ENCODE measurements at regions not wholly inside any gene's neighbourhood (a gene's known extent, or its start where the extent isn't known, plus 50 kb on each side); places are given as distances from the start of the nearest gene placed in this dataset.

DNA sequence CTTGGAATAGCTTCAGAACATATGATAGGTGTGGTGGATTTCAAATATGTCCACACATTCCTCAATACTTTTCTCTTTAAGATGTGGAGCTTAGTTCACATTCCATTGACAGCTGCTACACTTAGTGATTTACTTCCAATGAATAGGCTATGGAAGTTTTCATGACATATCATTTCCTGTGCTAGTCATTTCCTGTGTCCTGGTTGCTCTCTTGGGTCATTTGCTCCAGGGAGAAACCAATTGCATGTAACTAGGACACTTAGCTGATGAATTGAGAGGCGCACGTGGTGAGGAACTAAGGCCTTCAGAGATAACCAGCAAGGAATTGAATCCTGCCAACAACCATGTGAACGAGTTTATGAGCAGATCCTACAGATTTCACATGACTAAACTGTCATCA, 120.9 kb downstream of the SLC17A6 start:
- TF ChIP-seq EP300 (IDR thresholded peaks at IDR 0.05) (no peak), POLR2A (IDR thresholded peaks at IDR 0.05) (no peak)
- TF ChIP-seq, protein P1, sequence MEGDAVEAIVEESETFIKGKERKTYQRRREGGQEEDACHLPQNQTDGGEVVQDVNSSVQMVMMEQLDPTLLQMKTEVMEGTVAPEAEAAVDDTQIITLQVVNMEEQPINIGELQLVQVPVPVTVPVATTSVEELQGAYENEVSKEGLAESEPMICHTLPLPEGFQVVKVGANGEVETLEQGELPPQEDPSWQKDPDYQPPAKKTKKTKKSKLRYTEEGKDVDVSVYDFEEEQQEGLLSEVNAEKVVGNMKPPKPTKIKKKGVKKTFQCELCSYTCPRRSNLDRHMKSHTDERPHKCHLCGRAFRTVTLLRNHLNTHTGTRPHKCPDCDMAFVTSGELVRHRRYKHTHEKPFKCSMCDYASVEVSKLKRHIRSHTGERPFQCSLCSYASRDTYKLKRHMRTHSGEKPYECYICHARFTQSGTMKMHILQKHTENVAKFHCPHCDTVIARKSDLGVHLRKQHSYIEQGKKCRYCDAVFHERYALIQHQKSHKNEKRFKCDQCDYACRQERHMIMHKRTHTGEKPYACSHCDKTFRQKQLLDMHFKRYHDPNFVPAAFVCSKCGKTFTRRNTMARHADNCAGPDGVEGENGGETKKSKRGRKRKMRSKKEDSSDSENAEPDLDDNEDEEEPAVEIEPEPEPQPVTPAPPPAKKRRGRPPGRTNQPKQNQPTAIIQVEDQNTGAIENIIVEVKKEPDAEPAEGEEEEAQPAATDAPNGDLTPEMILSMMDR (IDR thresholded peaks at IDR 0.05) = no peak
